ENCODE measurements at regions not wholly inside any gene's neighbourhood (a gene's known extent, or its start where the extent isn't known, plus 50 kb on each side); places are given as distances from the start of the nearest gene placed in this dataset.

- no peak overlapping the region for H3K9ac ChIP-seq (ENCODE audit: low read length)
- H3K9me3 ChIP-seq (ENCODE audit: control insufficient read depth in 1 of 2, insufficient read depth in 1 of 2, low read depth in 1 of 2, low read length in 2 of 2) = no peaks in the 10 kb centered on the region
- RAD21 ChIA-PET (ENCODE audit: low non-redundant PET in 1 of 2, low total read pairs in 2 of 2, uncharacterized antibody in 2 of 2, unreplicated experiment in 2 of 2) = no interaction called here
- H3K4me2 ChIP-seq (ENCODE audit: low read length) = no peak overlapping the region
- H3K27ac ChIP-seq (ENCODE audit: low read depth, low read length) = no peak overlapping the region
- no peak overlapping the region for H3K4me3 ChIP-seq (replicated peaks in 1 of 2; ENCODE audit: low read depth in 1 of 2, low read length in 2 of 2)
- POLR2A ChIA-PET = no interaction called here
- H2AFZ ChIP-seq (ENCODE audit: low read depth, low read length, poor library complexity, severe bottlenecking) = no peak overlapping the region
- no peaks in the 10 kb centered on the region for H4K20me1 ChIP-seq (ENCODE audit: insufficient read depth)
- DNase-seq (ENCODE audit: low read depth, low spot score) (no peak), ATAC-seq (no peak)
- no peaks in the 10 kb centered on the region for H3K36me3 ChIP-seq (ENCODE audit: control insufficient read depth in 1 of 2, insufficient read depth in 2 of 2, low read length in 2 of 2)
- no peak for TF ChIP-seq TCF7L2 (IDR thresholded peaks at IDR 0.05; ENCODE audit: borderline replicate concordance, extremely low read depth, insufficient read depth, insufficient read length)
- no peak for TF ChIP-seq CEBPB (IDR thresholded peaks at IDR 0.05; ENCODE audit: low read depth)
- CTCF ChIA-PET = no interaction called here
- no peaks in the 10 kb centered on the region for H3K27me3 ChIP-seq (ENCODE audit: insufficient read depth, low read length)
- BruUV-seq (replicated peaks) = no TSS peak
- intact Hi-C loops (cut with micrococcal nuclease) = no loop called here
- H3K4me1 ChIP-seq (ENCODE audit: control insufficient read depth in 1 of 2, insufficient read depth in 2 of 2, low read length in 2 of 2) = peaks cover 0 to 12% of the 10 kb centered on the region in 2 experiments; a peak in 1 of 4 replicates
- no peaks in the 10 kb centered on the region for H3K9me2 ChIP-seq (ENCODE audit: insufficient read depth)
- H3K79me2 ChIP-seq (ENCODE audit: insufficient read depth, low read length) = no peaks in the 10 kb centered on the region
These were observed 135.8 kb upstream of the COL21A1 start for GRCh38 chr6:56383160-56383559.

- Histone ChIP-seq H3K27me3 (ENCODE audit: insufficient read depth, low read length) (no peaks in the 10 kb centered on the region), H3K4me2 (ENCODE audit: low read length) (no peak overlapping the region), H3K9me2 (ENCODE audit: insufficient read depth) (no peaks in the 10 kb centered on the region), H3K9ac (ENCODE audit: low read length) (no peak overlapping the region), H3K9me3 (ENCODE audit: control insufficient read depth in 1 of 2, insufficient read depth in 1 of 2, low read depth in 1 of 2, low read length in 2 of 2) (no peaks in the 10 kb centered on the region), H3K79me2 (ENCODE audit: insufficient read depth, low read length) (no peaks in the 10 kb centered on the region), H3K4me1 (ENCODE audit: control insufficient read depth in 1 of 2, insufficient read depth in 2 of 2, low read length in 2 of 2) (peaks cover 0 to 8% of the 10 kb centered on the region in 2 experiments; a peak in 1 of 4 replicates), H2AFZ (ENCODE audit: low read depth, low read length, poor library complexity, severe bottlenecking) (no peak overlapping the region), H3K27ac (ENCODE audit: low read depth, low read length) (no peak overlapping the region), H3K36me3 (ENCODE audit: control insufficient read depth in 1 of 2, insufficient read depth in 2 of 2, low read length in 2 of 2) (no peaks in the 10 kb centered on the region), H4K20me1 (ENCODE audit: insufficient read depth) (no peaks in the 10 kb centered on the region), H3K4me3 (replicated peaks in 1 of 2; ENCODE audit: low read depth in 1 of 2, low read length in 2 of 2) (no peak overlapping the region)
- intact Hi-C loops (cut with micrococcal nuclease) = no loop called here
- ATAC-seq = no peak
- ChIA-PET CTCF (no interaction called here), RAD21 (ENCODE audit: low non-redundant PET in 1 of 2, low total read pairs in 2 of 2, uncharacterized antibody in 2 of 2, unreplicated experiment in 2 of 2) (interaction anchor here in 1 of 2 experiments (0.7 kb wide), 1 partner anchor 770 kb away, joined by 3 read pairs; no protein-coding TSS in a partner anchor), POLR2A (no interaction called here)
- no TSS peak for BruUV-seq (replicated peaks)
- TF ChIP-seq EZH2 (IDR thresholded peaks at IDR 0.05) = no peak
- TF ChIP-seq ZBTB33 (IDR thresholded peaks at IDR 0.05; ENCODE audit: extremely low read depth, insufficient replicate concordance, low read length) = no peak
- TF ChIP-seq ZNF274 (IDR thresholded peaks at IDR 0.05; ENCODE audit: low read depth, low read length) = no peak
- no peak for TF ChIP-seq POLR2A (IDR thresholded peaks at IDR 0.05; ENCODE audit: borderline replicate concordance, extremely low read depth, insufficient read depth, insufficient read length)
- TF ChIP-seq JUND (IDR thresholded peaks at IDR 0.05) = no peak
- no peak for DNase-seq (ENCODE audit: low read depth, low spot score)
These were observed 135.1 kb upstream of the COL21A1 start for GRCh38 chr6:56382416-56382940.

Measured in HCT116 (cell line).